SK-N-SH (cell line): ENCODE measurements at regions not wholly inside any gene's neighbourhood (a gene's known extent, or its start where the extent isn't known, plus 50 kb on each side); places are given as distances from the start of the nearest gene placed in this dataset.

Experiments
- CTCF ChIA-PET: fragments of 300-600, 350-600 bp; formaldehyde crosslinking; extraction: SDS; loops from one replicate; lab custom pipeline; 2021; lab: Yijun Ruan, JAX
- POLR2A ChIA-PET: fragments of 350-600 bp; sonication (Branson Sonifier 250); formaldehyde crosslinking; extraction: SDS; loops from one replicate; lab custom pipeline; 2020; ENCODE audit warnings: antibody characterized with exemption, inconsistent platforms; lab: Yijun Ruan, JAX
- DNase-seq: peaks from one replicate; pipeline ENCODE4 v3.0.0; 2012
- H2AFZ ChIP-seq: fragments of 200-600 bp; sonication (generic); 2 replicates; pipeline ENCODE4 v1.8.1; 2016; ENCODE audit warnings: antibody characterized with exemption, mild to moderate bottlenecking, low read depth
- H3F3A ChIP-seq: fragments of 200-600 bp; sonication (generic); replicated peaks from 2 replicates; pipeline ENCODE3; 2016; ENCODE audit warnings: antibody characterized with exemption, mild to moderate bottlenecking; ENCODE audit not compliant: insufficient read depth
- H3K27ac ChIP-seq, 2 experiments: fragments of 200-500 bp in 1 of 2; fragments of 200-600 bp in 1 of 2; sonication (Bioruptor generic) in 1 of 2; sonication (generic), shearing (Covaris generic) in 1 of 2; 2 replicates each; pipeline versions ENCODE4 v1.5.1 to v1.6.1; 2014 to 2016; ENCODE audit warnings: low read depth in 2 of 2, inconsistent platforms in 1 of 2, low read length in 1 of 2, mild to moderate bottlenecking in 1 of 2, mixed read lengths in 1 of 2
- H3K27me3 ChIP-seq: fragments of 200-600 bp; sonication (generic), shearing (Covaris generic); 2 replicates; pipeline ENCODE4 v1.6.1; 2016; ENCODE audit warnings: mixed run types; ENCODE audit not compliant: insufficient read depth
- H3K36me3 ChIP-seq, 2 experiments: fragments of 200-500 bp in 1 of 2; fragments of 200-600 bp in 1 of 2; sonication (Bioruptor generic) in 1 of 2; sonication (generic) in 1 of 2; replicated peaks in 1 of 2; 2 replicates each; pipeline versions ENCODE3 to v1.5.1; 2014 to 2016; ENCODE audit warnings: low read length in 1 of 2, mild to moderate bottlenecking in 1 of 2; ENCODE audit not compliant: insufficient read depth in 2 of 2, control insufficient read depth in 1 of 2
- H3K4me1 ChIP-seq, 2 experiments: fragments of 200-500 bp in 1 of 2; fragments of 200-600 bp in 1 of 2; sonication (Bioruptor generic) in 1 of 2; sonication (generic), shearing (Covaris generic) in 1 of 2; 2 replicates each; pipeline versions ENCODE4 v1.5.1 to v1.6.1; 2014 to 2016; ENCODE audit warnings: low read depth in 1 of 2, low read length in 1 of 2, mixed run types in 1 of 2; ENCODE audit not compliant: insufficient read depth in 2 of 2, control insufficient read depth in 1 of 2
- H3K4me2 ChIP-seq: fragments of 200-600 bp; sonication (generic), shearing (Covaris generic); 2 replicates; pipeline ENCODE4 v1.6.1; 2017; ENCODE audit warnings: mixed run types
- H3K4me3 ChIP-seq, 2 experiments: fragments of 200-500 bp in 1 of 2; fragments of 200-600 bp in 1 of 2; sonication (Bioruptor generic) in 1 of 2; sonication (generic), shearing (Covaris generic) in 1 of 2; 2 replicates each; pipeline versions ENCODE4 v1.5.1 to v1.8.1; 2014 to 2016; ENCODE audit warnings: low read depth in 2 of 2, inconsistent platforms in 1 of 2, low read length in 1 of 2, mild to moderate bottlenecking in 1 of 2, mixed read lengths in 1 of 2, moderate library complexity in 1 of 2
- H3K79me2 ChIP-seq: fragments of 200-600 bp; sonication (generic); 2 replicates; pipeline ENCODE4 v1.8.1; 2017; ENCODE audit warnings: mild to moderate bottlenecking; ENCODE audit not compliant: insufficient read depth
- H3K9ac ChIP-seq: fragments of 200-600 bp; sonication (generic); 2 replicates; pipeline ENCODE4 v1.6.1; 2017; ENCODE audit warnings: mixed run types
- H3K9me2 ChIP-seq: fragments of 200-600 bp; sonication (generic); 2 replicates; pipeline ENCODE4 v1.6.1; 2017; ENCODE audit warnings: mixed run types
- H3K9me3 ChIP-seq: fragments of 200-600 bp; sonication (generic); 2 replicates; pipeline ENCODE4 v1.6.1; 2017; ENCODE audit warnings: mixed run types, mild to moderate bottlenecking, moderate library complexity
- H4K20me1 ChIP-seq: fragments of 200-600 bp; sonication (generic); 2 replicates; pipeline ENCODE4 v1.6.1; 2017; ENCODE audit warnings: mild to moderate bottlenecking, mixed run types; ENCODE audit not compliant: insufficient read depth
- CHD2 ChIP-seq: fragments of 150-350 bp; IDR thresholded peaks from 2 replicates; pipeline ENCODE4 v1.6.1; 2018; ENCODE audit warnings: low read length; ENCODE audit not compliant: partially characterized antibody
- EZH2phosphoT487 ChIP-seq: fragments of 200-600 bp; sonication (generic); IDR thresholded peaks from 2 replicates; pipeline ENCODE4 v1.6.1; 2017; ENCODE audit warnings: low read depth, mixed run types, mild to moderate bottlenecking, antibody characterized with exemption, moderate library complexity, borderline replicate concordance
- FOSL2 ChIP-seq: IDR thresholded peaks from 2 replicates; pipeline ENCODE4 v1.4.0; 2012; ENCODE audit warnings: low read depth, mild to moderate bottlenecking, moderate library complexity, borderline replicate concordance
- GATA2 ChIP-seq: sonication (generic); formaldehyde crosslinking; IDR thresholded peaks from 2 replicates; pipeline ENCODE4 v1.5.0; 2020; ENCODE audit warnings: mild to moderate bottlenecking, missing genetic modification reagents
- MEF2A ChIP-seq: IDR thresholded peaks from 2 replicates; pipeline ENCODE4 v1.4.0; 2012; ENCODE audit warnings: low read depth, borderline replicate concordance
- NFIC ChIP-seq: IDR thresholded peaks from 2 replicates; pipeline ENCODE4 v1.4.0; 2012; ENCODE audit warnings: borderline replicate concordance
- NRF1 ChIP-seq: IDR thresholded peaks from 2 replicates; pipeline ENCODE4 v1.6.1; 2012; ENCODE audit warnings: low read depth, mild to moderate bottlenecking, low read length
- POLR2AphosphoS5 ChIP-seq: IDR thresholded peaks from 2 replicates; pipeline ENCODE4 v1.6.1; 2012; ENCODE audit warnings: low read depth, low read length
- SIN3A ChIP-seq: IDR thresholded peaks from 2 replicates; pipeline ENCODE4 v1.6.1; 2012; ENCODE audit warnings: low read depth, mild to moderate bottlenecking, low read length, moderate library complexity, borderline replicate concordance
- TCF12 ChIP-seq: IDR thresholded peaks from 2 replicates; pipeline ENCODE4 v1.4.0; 2012
- TEAD4 ChIP-seq: IDR thresholded peaks from 2 replicates; pipeline ENCODE4 v1.4.0; 2012; ENCODE audit warnings: mild to moderate bottlenecking, borderline replicate concordance; ENCODE audit not compliant: insufficient read depth
- TF ChIP-seq, protein P1 (sequence below): fragments of 150-350 bp; IDR thresholded peaks from 2 replicates; pipeline ENCODE4 v1.6.1; 2016; ENCODE audit warnings: mild to moderate bottlenecking, low read depth, low read length
- TF ChIP-seq, protein P2 (sequence below): IDR thresholded peaks from 2 replicates; pipeline ENCODE4; 2012
- TF ChIP-seq, protein P3 (sequence below): IDR thresholded peaks from 2 replicates; pipeline ENCODE4 v1.4.0; 2012; ENCODE audit warnings: low read depth
- TF ChIP-seq, protein P4 (sequence below): IDR thresholded peaks from 2 replicates; pipeline ENCODE4 v1.4.0; 2012; ENCODE audit warnings: low read depth, borderline replicate concordance

DNA sequence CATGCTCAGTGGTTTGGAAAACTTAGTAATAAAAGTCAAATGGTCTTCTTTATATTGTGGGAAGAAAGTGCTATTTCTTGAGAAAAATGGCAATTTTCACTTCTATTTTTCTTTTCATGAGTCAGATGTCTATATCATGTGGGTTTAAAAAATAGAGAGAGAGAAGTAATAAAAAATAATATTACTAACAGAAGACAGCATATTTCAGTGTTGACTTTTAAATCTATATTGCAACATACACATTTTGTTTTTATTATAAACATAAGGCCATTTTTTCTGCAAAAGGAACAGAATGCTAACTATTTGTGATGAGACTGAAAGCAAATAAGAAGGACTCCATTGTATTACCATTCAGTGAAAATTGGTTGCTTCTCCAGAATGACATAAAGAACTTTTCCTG, 135.1 kb upstream of the CNR1 start:
- Histone ChIP-seq H3K9me2 (no peaks in the 10 kb centered on the region), H3K9ac (no peak overlapping the region), H3K27ac (no peak overlapping the region), H2AFZ (no peak overlapping the region), H3K9me3 (no peaks in the 10 kb centered on the region), H4K20me1 (no peaks in the 10 kb centered on the region), H3K27me3 (no peaks in the 10 kb centered on the region), H3K79me2 (no peaks in the 10 kb centered on the region), H3K4me1 (no peaks in the 10 kb centered on the region), H3K4me2 (no peak overlapping the region), H3K36me3 (no peaks in the 10 kb centered on the region), H3K4me3 (no peak overlapping the region), H3F3A (no peaks in the 10 kb centered on the region)
- ChIA-PET CTCF (no interaction called here), POLR2A (no interaction called here)
- DNase-seq: no peak
- no peak for TF ChIP-seq NFIC
- TF ChIP-seq, protein P1, sequence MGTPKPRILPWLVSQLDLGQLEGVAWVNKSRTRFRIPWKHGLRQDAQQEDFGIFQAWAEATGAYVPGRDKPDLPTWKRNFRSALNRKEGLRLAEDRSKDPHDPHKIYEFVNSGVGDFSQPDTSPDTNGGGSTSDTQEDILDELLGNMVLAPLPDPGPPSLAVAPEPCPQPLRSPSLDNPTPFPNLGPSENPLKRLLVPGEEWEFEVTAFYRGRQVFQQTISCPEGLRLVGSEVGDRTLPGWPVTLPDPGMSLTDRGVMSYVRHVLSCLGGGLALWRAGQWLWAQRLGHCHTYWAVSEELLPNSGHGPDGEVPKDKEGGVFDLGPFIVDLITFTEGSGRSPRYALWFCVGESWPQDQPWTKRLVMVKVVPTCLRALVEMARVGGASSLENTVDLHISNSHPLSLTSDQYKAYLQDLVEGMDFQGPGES: no peak
- TF ChIP-seq FOSL2: no peak
- no peak for TF ChIP-seq MEF2A
- TF ChIP-seq NRF1: no peak
- TF ChIP-seq, protein P2, sequence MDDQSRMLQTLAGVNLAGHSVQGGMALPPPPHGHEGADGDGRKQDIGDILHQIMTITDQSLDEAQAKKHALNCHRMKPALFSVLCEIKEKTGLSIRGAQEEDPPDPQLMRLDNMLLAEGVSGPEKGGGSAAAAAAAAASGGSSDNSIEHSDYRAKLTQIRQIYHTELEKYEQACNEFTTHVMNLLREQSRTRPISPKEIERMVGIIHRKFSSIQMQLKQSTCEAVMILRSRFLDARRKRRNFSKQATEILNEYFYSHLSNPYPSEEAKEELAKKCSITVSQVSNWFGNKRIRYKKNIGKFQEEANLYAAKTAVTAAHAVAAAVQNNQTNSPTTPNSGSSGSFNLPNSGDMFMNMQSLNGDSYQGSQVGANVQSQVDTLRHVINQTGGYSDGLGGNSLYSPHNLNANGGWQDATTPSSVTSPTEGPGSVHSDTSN: no peak
- no peak for TF ChIP-seq TCF12
- no peak for TF ChIP-seq CHD2
- no peak for TF ChIP-seq EZH2phosphoT487
- no peak for TF ChIP-seq SIN3A
- TF ChIP-seq, protein P3, sequence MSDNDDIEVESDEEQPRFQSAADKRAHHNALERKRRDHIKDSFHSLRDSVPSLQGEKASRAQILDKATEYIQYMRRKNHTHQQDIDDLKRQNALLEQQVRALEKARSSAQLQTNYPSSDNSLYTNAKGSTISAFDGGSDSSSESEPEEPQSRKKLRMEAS: no peak
- TF ChIP-seq, protein P4, sequence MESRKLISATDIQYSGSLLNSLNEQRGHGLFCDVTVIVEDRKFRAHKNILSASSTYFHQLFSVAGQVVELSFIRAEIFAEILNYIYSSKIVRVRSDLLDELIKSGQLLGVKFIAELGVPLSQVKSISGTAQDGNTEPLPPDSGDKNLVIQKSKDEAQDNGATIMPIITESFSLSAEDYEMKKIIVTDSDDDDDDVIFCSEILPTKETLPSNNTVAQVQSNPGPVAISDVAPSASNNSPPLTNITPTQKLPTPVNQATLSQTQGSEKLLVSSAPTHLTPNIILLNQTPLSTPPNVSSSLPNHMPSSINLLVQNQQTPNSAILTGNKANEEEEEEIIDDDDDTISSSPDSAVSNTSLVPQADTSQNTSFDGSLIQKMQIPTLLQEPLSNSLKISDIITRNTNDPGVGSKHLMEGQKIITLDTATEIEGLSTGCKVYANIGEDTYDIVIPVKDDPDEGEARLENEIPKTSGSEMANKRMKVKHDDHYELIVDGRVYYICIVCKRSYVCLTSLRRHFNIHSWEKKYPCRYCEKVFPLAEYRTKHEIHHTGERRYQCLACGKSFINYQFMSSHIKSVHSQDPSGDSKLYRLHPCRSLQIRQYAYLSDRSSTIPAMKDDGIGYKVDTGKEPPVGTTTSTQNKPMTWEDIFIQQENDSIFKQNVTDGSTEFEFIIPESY: no peak
- no peak for TF ChIP-seq POLR2AphosphoS5
- no peak for TF ChIP-seq TEAD4
- no peak for TF ChIP-seq GATA2
